LHCN-M2 (cell line): ENCODE measurements at regions not wholly inside any gene's neighbourhood (a gene's known extent, or its start where the extent isn't known, plus 50 kb on each side); places are given as distances from the start of the nearest gene placed in this dataset.
"Not testable (repeated sequence)": the region's sequence is repeated elsewhere in the genome, so short reads cannot be mapped to it uniquely, and the experiment has no call there.

Experiments
- DNase-seq: peaks from one replicate; pipeline ENCODE4 v3.0.0-alpha.2; 2012; ENCODE audit warnings: low read depth

DNA sequence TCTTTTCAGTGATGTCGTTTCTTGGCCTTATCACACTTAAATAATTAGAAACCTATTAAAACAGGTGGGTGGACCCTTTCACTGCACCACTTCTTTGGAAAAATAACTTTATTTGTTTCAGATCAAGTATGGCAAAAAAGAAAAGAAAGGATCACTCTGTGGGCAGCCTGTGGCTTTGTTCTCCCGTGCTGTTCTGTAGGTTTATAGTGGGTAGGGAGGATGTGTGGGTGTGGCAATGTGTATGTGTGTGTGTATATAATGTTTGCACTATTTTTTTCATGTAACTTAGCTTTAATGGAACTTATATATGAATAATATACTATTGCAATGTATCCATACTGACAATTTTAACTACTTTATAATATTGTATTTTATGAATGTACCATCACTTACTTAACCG, 85.9 kb downstream of the ACTBL2 start:
- DNase-seq, result no peak

DNA sequence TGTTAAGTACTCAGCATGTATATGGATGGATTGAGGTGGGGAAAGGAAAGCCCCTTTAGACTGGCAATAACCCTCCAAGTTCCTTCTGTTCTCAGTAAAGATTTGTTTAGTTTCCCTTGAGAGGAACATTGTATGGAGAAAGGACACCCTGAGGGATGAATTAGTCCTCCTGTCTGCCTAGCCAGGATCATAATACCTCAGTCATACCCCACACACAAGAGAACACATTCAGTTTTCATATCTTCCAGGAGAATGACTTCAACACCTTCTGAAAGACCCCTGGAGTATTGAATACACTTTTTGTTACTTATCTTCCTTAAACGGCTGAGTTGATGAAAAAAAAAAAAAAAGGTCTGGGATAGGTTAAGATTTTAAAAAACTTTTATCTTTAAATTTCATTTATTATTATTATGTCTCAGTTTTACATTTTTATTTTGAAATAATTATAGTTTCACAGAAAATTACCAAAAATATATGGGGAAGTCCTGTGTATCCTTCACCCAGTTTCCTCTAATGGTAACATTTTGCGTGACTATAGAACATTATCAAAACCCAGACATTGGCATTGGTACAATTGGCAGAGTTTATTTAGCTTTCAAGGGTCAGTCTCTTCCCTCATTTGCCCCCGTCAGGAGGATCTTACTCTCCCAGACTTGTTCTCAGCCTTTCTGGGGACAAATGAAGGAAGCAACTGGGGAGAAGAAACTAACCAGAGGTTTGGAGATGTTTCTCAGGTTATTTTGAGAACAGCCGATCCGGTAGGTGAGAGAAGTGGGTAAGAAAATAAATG, 88.0 kb downstream of the ACTBL2 start:
- DNase-seq, result no peak

DNA sequence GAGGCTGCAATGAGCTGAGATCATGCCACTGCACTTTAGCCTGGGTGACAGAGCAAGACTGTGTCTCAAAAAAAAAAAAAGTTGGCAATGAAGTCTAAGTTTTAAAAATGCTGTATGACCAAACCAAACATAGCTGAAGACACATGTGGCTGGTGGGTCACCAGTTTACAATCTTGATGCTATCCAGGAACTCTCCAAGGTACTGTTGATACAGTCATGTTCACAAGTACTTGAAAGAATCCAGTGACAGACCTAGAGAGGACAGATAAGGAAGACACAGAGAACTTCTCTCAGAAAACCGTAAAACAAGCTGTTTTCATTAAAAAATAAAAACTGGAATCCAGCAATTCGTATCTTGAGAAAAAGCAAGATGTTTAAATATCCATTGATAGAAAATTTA, 95.7 kb downstream of the ACTBL2 start:
- DNase-seq, result peak; percentile 40

DNA sequence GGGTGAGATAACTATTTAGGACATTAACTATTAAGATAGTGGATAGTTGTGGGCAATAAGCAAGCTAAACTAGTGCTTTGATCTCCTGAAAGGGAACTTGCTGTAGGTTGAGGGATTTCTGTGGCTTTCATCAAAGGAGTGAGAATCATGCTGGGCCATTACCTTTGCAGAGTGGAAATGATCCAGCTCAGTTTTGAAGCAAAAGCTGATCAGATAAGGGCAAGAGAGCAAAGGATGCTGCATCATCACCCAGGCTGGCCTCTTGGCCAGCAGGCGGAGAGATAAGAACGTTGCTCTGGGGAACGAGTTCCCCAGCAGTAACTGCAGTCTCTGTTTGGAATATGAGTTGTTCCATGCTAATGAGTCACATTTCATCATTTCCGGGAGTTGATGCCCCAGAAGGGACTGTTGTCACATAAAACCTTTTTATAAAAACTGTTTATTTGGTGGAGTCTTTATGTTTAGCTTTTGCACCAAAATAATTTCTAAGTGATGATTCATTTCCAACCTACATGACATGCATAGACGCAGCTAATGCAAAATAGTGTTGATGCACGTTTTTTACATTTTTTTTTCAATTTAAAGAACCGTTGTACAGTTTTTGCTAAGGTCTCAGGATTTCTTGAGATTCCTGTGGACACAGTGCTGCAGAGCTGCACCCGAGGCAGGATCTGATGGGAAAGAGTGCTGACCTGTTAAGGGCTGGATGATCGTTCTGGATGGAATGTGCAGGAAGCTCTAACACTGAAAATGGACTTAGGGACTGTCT, 99.3 kb downstream of the ACTBL2 start:
- peak; percentile 76 for DNase-seq

- no peak for DNase-seq
Observed at GRCh38 chr5:57382655-57383054, 100.0 kb downstream of the ACTBL2 start.

DNA sequence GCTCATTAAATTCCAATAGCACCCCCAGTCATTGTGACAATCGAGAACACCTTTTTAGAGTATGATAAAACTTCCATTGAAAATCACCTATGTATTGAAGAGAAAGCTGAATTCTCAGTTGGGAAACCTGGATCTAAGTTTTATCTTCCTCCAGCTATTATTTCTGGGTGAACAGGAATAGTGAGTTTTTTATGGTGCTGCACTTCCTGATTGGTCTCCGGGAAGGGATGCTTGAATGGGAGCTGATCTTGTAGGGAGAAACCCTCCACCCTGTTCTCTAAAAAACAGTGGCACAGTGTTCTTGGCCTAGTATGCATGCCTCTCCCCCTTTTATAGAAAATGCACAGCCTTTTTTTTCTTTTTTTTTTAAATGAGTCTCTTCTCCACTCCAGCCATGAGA, 112.2 kb downstream of the ACTBL2 start:
- DNase-seq, result no peak

- DNase-seq, result no peak
Observed at GRCh38 chr5:57368010-57368409, 114.6 kb downstream of the ACTBL2 start.

DNA sequence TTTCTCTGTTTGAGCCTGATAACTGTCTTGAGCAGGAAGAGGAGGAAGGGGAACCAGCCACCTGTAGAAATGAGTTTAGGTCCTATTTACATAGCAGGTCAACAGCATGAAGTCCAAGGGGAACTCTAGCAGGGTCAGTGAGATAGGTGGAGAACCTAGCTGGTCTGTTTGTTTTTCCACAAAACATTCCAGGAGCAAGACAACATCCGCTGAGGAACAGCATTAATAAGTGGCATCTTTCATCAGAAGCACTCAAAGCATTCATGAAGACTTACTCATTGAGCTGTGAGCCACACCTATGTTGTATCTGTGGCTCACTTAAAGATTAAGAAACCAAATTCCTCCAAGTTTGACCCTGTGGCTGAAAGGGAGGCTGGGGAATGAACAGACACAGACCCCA, 115.9 kb downstream of the ACTBL2 start:
- DNase-seq, result peak; percentile 7

- DNase-seq, result no peak
Observed at GRCh38 chr5:57362951-57363350, 119.7 kb downstream of the ACTBL2 start.

GRCh38 chr5:57360871-57361270, 121.7 kb downstream of the ACTBL2 start:
- DNase-seq, result no peak

DNA sequence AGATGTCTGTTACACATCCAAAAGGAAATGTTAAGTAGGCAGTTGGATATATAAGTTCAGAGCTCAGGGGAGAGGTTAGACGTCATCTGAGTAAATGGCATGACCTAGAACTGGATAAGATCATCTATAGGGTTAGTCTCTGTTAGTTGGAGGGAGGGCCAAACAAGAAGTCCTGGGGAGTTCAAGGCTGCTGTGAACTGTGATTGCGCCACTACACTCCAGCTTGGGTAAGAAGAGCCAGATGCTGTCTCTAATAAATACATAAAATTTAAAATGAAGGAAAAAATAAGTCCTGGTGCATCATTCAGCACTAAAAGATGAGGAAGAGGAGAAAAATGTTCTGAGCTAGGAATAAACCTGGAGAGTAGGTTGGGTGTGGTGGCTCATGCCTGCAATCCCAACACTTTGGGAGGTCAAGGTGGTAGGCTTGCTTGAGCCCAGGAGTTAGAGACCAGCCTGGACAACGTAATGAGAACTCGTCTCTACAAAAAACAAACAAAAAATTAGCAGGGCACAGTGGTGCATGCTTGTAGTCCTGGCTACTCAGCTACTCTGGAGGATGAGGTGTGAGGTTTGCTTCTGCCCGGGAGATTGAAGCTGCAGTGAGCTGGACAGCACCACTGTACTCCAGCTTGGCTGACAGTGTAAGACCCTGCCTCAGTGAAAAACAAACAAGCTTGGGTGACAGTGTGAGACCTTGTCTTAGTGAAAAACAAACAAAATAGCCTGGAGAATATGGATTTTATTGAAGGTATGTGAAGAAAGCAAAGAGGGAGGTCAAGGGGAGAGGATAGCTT, 123.6 kb downstream of the ACTBL2 start:
- no peak for DNase-seq

DNA sequence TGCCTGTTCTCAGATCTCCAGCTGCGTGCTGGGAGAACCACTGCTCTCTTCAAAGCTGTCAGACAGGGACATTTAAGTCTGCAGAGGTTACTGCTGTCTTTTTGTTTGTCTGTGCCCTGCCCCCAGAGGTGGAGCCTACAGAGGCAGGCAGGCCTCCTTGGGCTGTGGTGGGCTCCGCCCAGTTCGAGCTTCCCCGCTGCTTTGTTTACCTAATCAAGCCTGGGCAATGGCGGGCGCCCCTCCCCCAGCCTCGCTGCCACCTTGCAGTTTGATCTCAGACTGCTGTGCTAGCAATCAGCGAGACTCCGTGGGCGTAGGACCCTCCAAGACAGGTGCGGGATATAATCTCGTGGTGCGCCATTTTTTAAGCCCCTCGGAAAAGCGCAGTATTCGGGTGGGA, 125.8 kb downstream of the ACTBL2 start:
- DNase-seq, result not testable (repeated sequence)

DNA sequence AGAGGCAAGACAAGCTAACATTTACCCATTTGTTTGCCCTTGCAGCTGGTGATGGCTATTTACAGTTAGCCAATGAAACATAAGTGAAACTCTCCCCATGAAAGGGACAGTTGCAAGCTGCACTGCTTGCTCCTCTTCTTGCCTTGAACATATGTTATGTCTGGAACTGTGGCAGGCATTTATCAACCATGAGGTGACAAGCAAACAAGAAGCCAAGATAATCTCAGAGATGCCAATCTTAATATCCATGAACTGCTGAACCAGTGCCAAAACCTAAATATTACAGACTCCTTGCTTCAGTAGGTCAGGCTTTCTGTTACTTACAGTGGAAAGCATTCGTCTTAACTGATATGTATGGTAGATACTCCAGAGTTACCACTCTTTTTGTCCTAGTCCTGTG, 133.4 kb downstream of the ACTBL2 start:
- no peak for DNase-seq

- no peak for DNase-seq
Observed at GRCh38 chr5:57348376-57349140, 134.1 kb downstream of the ACTBL2 start.

- DNase-seq, result no peak
Observed at GRCh38 chr5:57346328-57346727, 136.3 kb downstream of the ACTBL2 start.

- DNase-seq, result no peak
Observed at GRCh38 chr5:57341380-57341979, 141.1 kb downstream of the ACTBL2 start.

DNA sequence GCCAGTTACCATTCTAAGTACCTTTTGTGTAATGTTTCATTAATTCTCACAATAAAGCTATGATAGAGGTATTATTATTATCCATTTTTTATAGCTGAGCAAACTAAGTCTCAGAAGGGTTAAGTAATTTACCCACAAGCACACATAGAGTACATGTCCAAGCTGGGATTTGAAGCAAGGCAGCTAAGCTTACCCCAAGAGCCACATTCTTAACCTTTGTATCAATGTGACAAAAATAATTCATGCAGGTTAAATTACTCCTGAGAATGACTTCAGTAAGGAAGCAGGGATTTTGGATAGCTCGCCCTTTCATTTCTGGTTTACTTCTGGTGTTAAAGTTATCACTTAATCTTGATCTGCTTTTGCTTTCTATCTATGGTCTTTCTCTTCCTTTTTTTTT, 141.9 kb downstream of the ACTBL2 start:
- no peak for DNase-seq

GRCh38 chr5:57339521-57339920, 143.1 kb downstream of the ACTBL2 start:
- DNase-seq, result no peak

DNA sequence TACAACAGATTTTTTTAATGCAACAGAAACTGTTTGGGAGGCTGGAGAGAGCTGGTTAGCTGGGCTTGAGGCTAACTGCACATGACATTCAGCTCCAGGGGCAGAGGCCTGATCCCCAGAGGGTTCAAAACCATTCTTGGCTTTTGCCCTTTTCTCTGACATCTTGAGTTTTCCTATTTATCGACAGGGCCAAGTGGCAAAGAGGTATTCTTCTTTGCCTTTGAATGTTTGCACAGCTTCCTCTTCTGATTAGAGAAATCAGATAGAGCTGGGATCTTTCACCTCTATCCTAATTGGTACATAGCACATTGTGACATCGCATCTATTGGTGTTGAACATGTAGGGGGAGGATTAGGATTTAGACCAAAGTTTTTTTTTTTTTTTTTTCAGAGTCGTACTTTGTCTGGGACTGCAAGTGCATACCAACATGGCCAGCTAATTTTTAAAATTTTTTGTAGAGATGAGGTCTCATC, 143.7 kb downstream of the ACTBL2 start:
- no peak for DNase-seq

GRCh38 chr5:57338068-57338867, 144.3 kb downstream of the ACTBL2 start:
- peak; percentile 29 for DNase-seq
